Fibroblast of pulmonary artery (primary cell): ENCODE measurements at regions not wholly inside any gene's neighbourhood (a gene's known extent, or its start where the extent isn't known, plus 50 kb on each side); places are given as distances from the start of the nearest gene placed in this dataset.
"Not testable (repeated sequence)": the region's sequence is repeated elsewhere in the genome, so short reads cannot be mapped to it uniquely, and the experiment has no call there.

ENCODE experiments used
- DNase-seq: peaks from one replicate; pipeline ENCODE4 v3.0.0-alpha.2; 2010; ENCODE audit warnings: low read depth
- H3K4me3 ChIP-seq: replicated peaks from 2 replicates; pipeline ENCODE4 v1.5.1; 2011; ENCODE audit warnings: low read depth, mild to moderate bottlenecking, control low read depth, low read length, moderate library complexity
- TF ChIP-seq, protein P1 (sequence below): IDR thresholded peaks from 2 replicates; pipeline ENCODE4 v1.5.1; 2011; ENCODE audit warnings: mild to moderate bottlenecking, control low read depth, low read length, inconsistent platforms; ENCODE audit errors: missing control alignments

DNA sequence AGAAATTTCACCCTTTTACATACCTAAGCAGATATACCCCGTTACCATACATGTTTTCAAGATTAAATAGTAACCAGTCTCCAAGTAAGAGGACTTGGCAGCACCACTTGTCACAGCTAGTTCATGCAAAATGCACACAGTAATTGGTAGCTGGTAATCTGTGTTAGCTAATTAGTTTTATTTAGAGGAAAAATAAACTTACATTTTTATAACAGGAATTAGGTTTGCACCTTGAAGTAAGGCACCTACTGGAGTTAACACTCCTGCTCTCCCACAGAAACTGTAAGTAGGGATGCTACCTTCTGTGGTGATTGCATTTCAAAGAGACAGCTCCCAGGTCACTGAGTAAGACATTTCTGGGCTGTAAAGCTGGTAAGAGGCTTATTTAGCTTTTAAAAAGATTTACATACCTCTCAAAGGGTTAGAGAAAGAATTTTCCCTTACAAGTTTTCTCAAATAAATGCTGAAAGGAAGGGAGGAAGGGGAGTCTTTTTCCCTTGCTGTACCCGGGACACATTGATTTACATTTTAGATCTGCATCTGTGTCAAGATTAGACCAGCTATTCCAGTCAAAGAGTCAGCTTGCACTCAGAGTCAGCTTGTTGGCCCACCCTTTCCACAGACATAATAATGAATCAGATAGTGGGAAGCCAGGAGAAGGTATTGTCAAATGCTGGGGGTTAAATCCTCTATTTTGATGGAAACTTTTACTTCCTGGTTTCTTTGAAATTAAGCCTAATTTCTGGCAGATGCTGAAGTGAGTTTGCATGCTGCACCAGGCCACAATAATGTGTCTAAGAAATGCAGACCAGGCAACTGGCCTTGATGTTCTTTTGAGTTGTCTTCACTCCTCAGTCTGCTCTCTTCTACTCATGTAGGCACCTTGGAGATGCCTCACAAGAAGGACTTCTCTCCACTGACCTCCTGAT is 77.6 kb upstream of the CHD2 start:
- TF ChIP-seq, protein P1, sequence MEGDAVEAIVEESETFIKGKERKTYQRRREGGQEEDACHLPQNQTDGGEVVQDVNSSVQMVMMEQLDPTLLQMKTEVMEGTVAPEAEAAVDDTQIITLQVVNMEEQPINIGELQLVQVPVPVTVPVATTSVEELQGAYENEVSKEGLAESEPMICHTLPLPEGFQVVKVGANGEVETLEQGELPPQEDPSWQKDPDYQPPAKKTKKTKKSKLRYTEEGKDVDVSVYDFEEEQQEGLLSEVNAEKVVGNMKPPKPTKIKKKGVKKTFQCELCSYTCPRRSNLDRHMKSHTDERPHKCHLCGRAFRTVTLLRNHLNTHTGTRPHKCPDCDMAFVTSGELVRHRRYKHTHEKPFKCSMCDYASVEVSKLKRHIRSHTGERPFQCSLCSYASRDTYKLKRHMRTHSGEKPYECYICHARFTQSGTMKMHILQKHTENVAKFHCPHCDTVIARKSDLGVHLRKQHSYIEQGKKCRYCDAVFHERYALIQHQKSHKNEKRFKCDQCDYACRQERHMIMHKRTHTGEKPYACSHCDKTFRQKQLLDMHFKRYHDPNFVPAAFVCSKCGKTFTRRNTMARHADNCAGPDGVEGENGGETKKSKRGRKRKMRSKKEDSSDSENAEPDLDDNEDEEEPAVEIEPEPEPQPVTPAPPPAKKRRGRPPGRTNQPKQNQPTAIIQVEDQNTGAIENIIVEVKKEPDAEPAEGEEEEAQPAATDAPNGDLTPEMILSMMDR = no peak
- no peak for DNase-seq
- H3K4me3 ChIP-seq = no peak overlapping the region

DNA sequence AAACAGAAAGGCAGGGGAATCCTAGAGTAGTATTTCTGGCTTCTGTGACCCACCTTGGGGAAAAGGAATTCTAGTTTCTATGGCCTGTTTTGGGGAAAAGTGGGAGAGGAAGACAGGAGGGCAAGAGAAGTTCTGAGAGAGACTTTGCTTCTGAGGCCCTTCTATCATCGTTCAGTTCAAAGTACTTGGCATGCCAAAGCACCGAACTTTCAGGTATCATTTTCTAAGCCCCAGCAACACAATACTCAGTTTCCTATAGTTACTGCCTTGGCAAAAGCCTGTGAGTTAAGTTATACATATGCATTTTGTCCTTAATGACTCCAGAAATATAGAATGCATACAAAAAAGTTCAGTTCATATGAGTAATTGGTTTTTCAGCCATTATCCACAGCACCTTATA is 74.1 kb upstream of the CHD2 start:
- DNase-seq = no peak
- no peak overlapping the region for H3K4me3 ChIP-seq
- TF ChIP-seq, protein P1 = no peak

DNA sequence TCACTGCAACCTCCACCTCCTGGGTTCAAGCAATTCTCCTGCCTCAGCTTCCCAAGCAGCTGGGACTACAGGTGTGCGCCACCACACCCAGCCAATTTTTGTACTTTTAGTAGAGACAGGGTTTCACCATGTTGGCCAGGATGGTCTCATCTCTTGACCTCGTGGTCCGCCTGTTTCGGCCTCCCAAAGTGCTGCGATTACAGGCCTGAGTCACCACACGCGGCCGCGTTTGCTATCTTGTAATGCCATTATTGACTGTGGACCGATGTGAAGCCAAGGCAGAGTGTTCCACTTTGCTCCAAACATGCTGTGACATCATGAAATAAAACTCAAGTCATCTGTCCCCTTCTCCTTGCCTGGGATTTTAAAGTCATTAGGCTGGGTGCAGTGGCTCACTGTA is 72.1 kb upstream of the CHD2 start:
- DNase-seq, H3K4me3 ChIP-seq: not testable (repeated sequence)

DNA sequence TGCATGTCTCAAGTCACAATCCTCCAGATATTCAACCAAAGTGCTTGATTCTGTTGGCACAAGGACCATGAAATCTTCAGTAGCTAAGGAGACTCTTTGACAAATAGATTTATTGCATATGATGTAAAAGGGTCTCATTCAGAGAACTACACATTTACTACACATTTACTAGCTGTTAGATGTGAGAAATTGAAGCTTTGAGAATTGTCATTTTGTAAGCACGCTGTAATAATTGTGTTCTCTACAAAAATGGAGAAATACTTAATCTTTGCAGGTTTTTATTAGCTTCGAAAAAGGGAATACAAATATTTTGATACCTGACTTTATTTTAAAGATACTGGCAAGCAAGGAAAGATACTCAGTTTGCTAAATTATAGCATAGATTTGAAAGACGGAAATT is 70.2 kb upstream of the CHD2 start:
- no peak overlapping the region for H3K4me3 ChIP-seq
- no peak for DNase-seq
- TF ChIP-seq, protein P1 = no peak

DNA sequence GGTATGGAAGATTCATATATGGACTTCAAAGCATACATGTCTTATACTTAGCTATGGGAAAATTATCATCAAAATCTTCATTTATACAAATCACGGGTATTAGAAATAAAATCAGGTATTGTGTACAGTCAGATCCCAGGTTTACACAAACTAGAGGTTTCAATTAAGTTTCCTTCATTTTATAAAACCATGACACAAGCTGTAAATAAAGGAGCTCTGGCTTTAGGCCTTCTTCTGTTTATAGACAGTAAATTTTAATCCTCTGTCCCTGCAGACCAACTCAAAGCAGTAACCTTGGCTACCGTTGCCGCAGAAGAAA is 68.8 kb upstream of the CHD2 start:
- TF ChIP-seq, protein P1 = no peak
- no peak for DNase-seq
- peak overlapping the region; percentile 15 for H3K4me3 ChIP-seq

DNA sequence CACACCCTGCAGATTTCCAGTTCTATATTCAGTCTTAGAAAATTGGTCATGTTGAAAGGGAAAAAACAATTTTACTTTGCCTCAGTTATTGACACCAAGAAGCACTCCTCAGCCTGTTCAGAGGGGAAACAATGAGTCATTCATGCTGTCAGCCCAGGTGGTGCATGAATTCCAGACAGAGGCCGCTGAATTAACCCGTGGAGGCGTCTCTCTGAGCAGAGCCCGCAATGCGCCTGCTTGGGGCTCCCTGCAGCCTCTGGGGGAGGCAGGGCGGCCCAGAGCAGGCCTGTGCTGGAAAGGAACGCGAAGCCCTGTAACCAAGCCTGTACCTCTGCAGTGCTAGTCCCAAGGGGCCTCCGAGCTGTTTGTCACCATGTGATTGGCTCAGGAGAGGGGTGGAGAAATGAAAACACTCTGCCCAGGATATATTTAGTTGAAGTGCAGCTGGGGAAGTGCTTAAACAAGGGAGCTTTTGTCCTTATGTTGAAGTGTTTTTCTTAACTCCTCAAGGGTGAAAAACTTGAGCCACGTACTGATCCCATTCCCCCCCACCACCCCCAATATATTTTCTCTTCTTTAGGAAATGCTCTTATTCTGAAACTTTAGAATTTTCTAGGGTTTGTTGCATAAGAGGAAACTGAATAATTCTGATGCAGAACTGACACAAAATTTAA is 68.3 kb upstream of the CHD2 start:
- peak; percentile 99 for DNase-seq
- TF ChIP-seq, protein P1 = no peak
- H3K4me3 ChIP-seq = peak overlapping the region; percentile 15

DNA sequence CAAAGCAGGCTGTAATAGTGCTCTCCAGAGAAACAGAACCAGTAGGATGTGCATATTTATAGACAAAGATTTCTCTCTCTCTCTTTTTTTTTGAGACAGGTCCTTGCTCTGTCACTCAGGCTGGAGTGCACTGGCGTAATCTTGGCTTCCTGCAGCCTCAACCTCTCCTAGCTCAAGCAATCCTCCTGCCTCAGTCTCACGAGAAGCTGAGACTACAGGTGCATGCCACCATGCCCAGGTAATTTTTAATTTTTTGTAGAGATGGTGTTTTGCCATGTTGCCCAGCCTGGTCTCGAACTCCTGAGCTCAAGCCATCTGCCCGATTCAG is 67.1 kb upstream of the CHD2 start:
- no peak for DNase-seq
- TF ChIP-seq, protein P1 = no peak
- no peak overlapping the region for H3K4me3 ChIP-seq
